ENCODE measurements at regions not wholly inside any gene's neighbourhood (a gene's known extent, or its start where the extent isn't known, plus 50 kb on each side); places are given as distances from the start of the nearest gene placed in this dataset.

GRCh38 chr9:7523426-7524043 lies 276.0 kb downstream of the DMAC1 start:
- ChIA-PET POLR2A (no interaction called here), CTCF (no interaction called here)
- Histone ChIP-seq H3K4me1 (ENCODE audit: control insufficient read depth, insufficient read depth, low read length) (no peaks in the 10 kb centered on the region), H3K27ac (ENCODE audit: extremely low read depth, low read depth, low read length) (no peak overlapping the region), H3K36me3 (ENCODE audit: control insufficient read depth in 2 of 2, insufficient read depth in 1 of 2, low read length in 2 of 2) (no peaks in the 10 kb centered on the region), H3K9me3 (ENCODE audit: control insufficient read depth, insufficient read depth, low read depth, low read length) (no peaks in the 10 kb centered on the region), H3K4me3 (ENCODE audit: low read depth, low read length) (no peak overlapping the region)
- TF ChIP-seq GLI2 (tag by site-specific recombination; IDR thresholded peaks at IDR 0.05; ENCODE audit: borderline replicate concordance, low read depth), result no peak

- ChIA-PET CTCF (no interaction called here), POLR2A (no interaction called here)
- H3K4me1 ChIP-seq (ENCODE audit: control insufficient read depth, insufficient read depth, low read length), result no peaks in the 10 kb centered on the region
- H3K4me3 ChIP-seq (ENCODE audit: low read depth, low read length), result no peak overlapping the region
- TF ChIP-seq ZNF16 (tag by site-specific recombination; IDR thresholded peaks at IDR 0.05; ENCODE audit: low read depth) (no peak), ZNF26 (tag by site-specific recombination; IDR thresholded peaks at IDR 0.05) (no peak), ZBTB10 (tag by site-specific recombination; IDR thresholded peaks at IDR 0.05) (no peak), ZNF324 (tag by site-specific recombination; IDR thresholded peaks at IDR 0.05) (no peak), ZSCAN16 (tag by site-specific recombination; IDR thresholded peaks at IDR 0.05) (no peak), ZNF626 (tag by site-specific recombination; IDR thresholded peaks at IDR 0.05) (no peak), RBAK (tag by site-specific recombination; IDR thresholded peaks at IDR 0.05) (no peak), ZNF202 (tag by site-specific recombination; IDR thresholded peaks at IDR 0.05; ENCODE audit: borderline replicate concordance) (no peak), MYNN (tag by site-specific recombination; IDR thresholded peaks at IDR 0.05; ENCODE audit: borderline replicate concordance) (no peak), ZNF621 (tag by site-specific recombination; IDR thresholded peaks at IDR 0.05) (no peak), ZNF138 (tag by site-specific recombination; IDR thresholded peaks at IDR 0.05; ENCODE audit: borderline replicate concordance) (no peak), ZNF701 (tag by site-specific recombination; IDR thresholded peaks at IDR 0.05) (no peak), ZNF624 (tag by site-specific recombination; IDR thresholded peaks at IDR 0.05) (no peak), ZBTB8A (tag by site-specific recombination; IDR thresholded peaks at IDR 0.05) (no peak), ZFP3 (tag by site-specific recombination; IDR thresholded peaks at IDR 0.05; ENCODE audit: low read depth) (no peak), ZNF549 (tag by site-specific recombination; IDR thresholded peaks at IDR 0.05) (no peak), KLF8 (tag by site-specific recombination; IDR thresholded peaks at IDR 0.05) (no peak), ZNF623 (tag by site-specific recombination; IDR thresholded peaks at IDR 0.05) (no peak), REST (tag by site-specific recombination; IDR thresholded peaks at IDR 0.05) (no peak), ZNF596 (tag by site-specific recombination; IDR thresholded peaks at IDR 0.05) (no peak)
- no peaks in the 10 kb centered on the region for H3K36me3 ChIP-seq (ENCODE audit: control insufficient read depth in 2 of 2, insufficient read depth in 1 of 2, low read length in 2 of 2)
- no peak overlapping the region for H3K27ac ChIP-seq (ENCODE audit: extremely low read depth, low read depth, low read length)
- no peaks in the 10 kb centered on the region for H3K9me3 ChIP-seq (ENCODE audit: control insufficient read depth, insufficient read depth, low read depth, low read length)
Observed at GRCh38 chr9:7520396-7520795, 279.2 kb downstream of the DMAC1 start.

Measured in HEK293 (cell line).